GM12878 (cell line): ENCODE measurements at regions not wholly inside any gene's neighbourhood (a gene's known extent, or its start where the extent isn't known, plus 50 kb on each side); places are given as distances from the start of the nearest gene placed in this dataset.

ENCODE experiments used
- ATAC-seq: fragments of 200-7000 bp; cut with Tn5 transposase; 3 replicates; pipeline ENCODE4 v1.9.1; 2020; ENCODE audit warnings: mild to moderate bottlenecking, moderate library complexity
- BruUV-seq: library from RNA; stranded (reverse); fragments of 400-500 nt; replicated peaks from 2 replicates; lab custom pipeline; 2021; lab: Mats Ljungman, UMichigan
- CTCF ChIA-PET: fragments of 300-600 bp; sonication (Branson Sonifier 250); formaldehyde crosslinking; extraction: SDS; loops from one replicate; lab custom pipeline; 2021; ENCODE audit warnings: inconsistent platforms; lab: Yijun Ruan, JAX
- POLR2A ChIA-PET: fragments of 350-600 bp; formaldehyde crosslinking; extraction: SDS; loops from one replicate; lab custom pipeline; 2021; ENCODE audit warnings: inconsistent platforms; lab: Charles Lee
- RAD21 ChIA-PET: fragments of 300-600 bp; sonication (Branson Sonifier 250); formaldehyde crosslinking; loops from one replicate; lab custom pipeline; 2023; ENCODE audit warnings: antibody characterized with exemption; ENCODE audit not compliant: unreplicated experiment; lab: Charles Lee
- SMC1A ChIA-PET: fragments of 300-600 bp; sonication (Branson Sonifier 250); formaldehyde crosslinking; loops from one replicate; lab custom pipeline; 2023; ENCODE audit not compliant: unreplicated experiment, uncharacterized antibody; lab: Charles Lee
- DNase-seq: peaks from one replicate; pipeline ENCODE4 v3.0.0-alpha.2; 2011; ENCODE audit warnings: low read depth, low spot score
- FAIRE-seq: peaks from 3 replicates; lab custom pipeline; 2011; peaks lifted over from hg19 to GRCh38; lab: Jason Lieb, UNC
- H2AFZ ChIP-seq: 2 replicates; pipeline ENCODE4 v1.6.0; 2011; ENCODE audit warnings: low read depth, low read length, control low read depth; ENCODE audit not compliant: control insufficient read depth
- H3K27ac ChIP-seq: 2 replicates; pipeline ENCODE4 v1.5.1; 2011; ENCODE audit warnings: control low read depth; ENCODE audit not compliant: control insufficient read depth, insufficient read depth
- H3K27me3 ChIP-seq, 2 experiments: replicated peaks in 1 of 2; 2 replicates each; pipeline versions ENCODE4 v1.6.0 to v1.6.1; 2011; ENCODE audit warnings: low read length in 1 of 2; ENCODE audit not compliant: control insufficient read depth in 2 of 2, insufficient read depth in 2 of 2
- H3K36me3 ChIP-seq, 2 experiments: 2 replicates each; pipeline ENCODE4 v1.5.1; 2011; ENCODE audit warnings: low read length in 1 of 2; ENCODE audit not compliant: control insufficient read depth in 2 of 2, insufficient read depth in 2 of 2
- H3K4me1 ChIP-seq: 2 replicates; pipeline ENCODE4 v1.6.1; 2011; ENCODE audit warnings: mild to moderate bottlenecking, low read length, moderate library complexity, mixed read lengths; ENCODE audit not compliant: control insufficient read depth, insufficient read depth
- H3K4me2 ChIP-seq: 2 replicates; pipeline ENCODE4 v1.6.0; 2011; ENCODE audit warnings: control low read depth; ENCODE audit not compliant: control insufficient read depth, insufficient read depth
- H3K4me3 ChIP-seq: fragments of 200-600 bp; sonication (generic); 2 replicates; pipeline ENCODE4 v1.5.1; 2016
- H3K79me2 ChIP-seq: 2 replicates; pipeline ENCODE4 v1.6.0; 2011; ENCODE audit warnings: low read length; ENCODE audit not compliant: control insufficient read depth, insufficient read depth
- H3K9ac ChIP-seq: 2 replicates; pipeline ENCODE4 v1.8.0; 2011; ENCODE audit warnings: low read length, control low read depth, mixed read lengths; ENCODE audit not compliant: control insufficient read depth, insufficient read depth
- H3K9me3 ChIP-seq: replicated peaks from 3 replicates; pipeline ENCODE4 v1.5.1; 2011; ENCODE audit warnings: mild to moderate bottlenecking, low read length; ENCODE audit not compliant: control insufficient read depth, insufficient read depth
- H4K20me1 ChIP-seq: 2 replicates; pipeline ENCODE4 v1.6.0; 2011; ENCODE audit not compliant: control insufficient read depth, insufficient read depth
- E2F8 ChIP-seq: fragments of 450-650 bp; IDR thresholded peaks from 2 replicates; pipeline ENCODE4 v1.6.1; 2018; ENCODE audit warnings: mild to moderate bottlenecking, low read depth, moderate library complexity; ENCODE audit not compliant: partially characterized antibody
- EED ChIP-seq: sonication (generic); IDR thresholded peaks from 2 replicates; pipeline ENCODE4 v1.6.1; 2016; ENCODE audit warnings: antibody characterized with exemption, low read depth
- FOXK2 ChIP-seq: fragments of 450-650 bp; IDR thresholded peaks from 2 replicates; pipeline ENCODE4 v1.6.1; 2017; ENCODE audit warnings: mild to moderate bottlenecking, moderate library complexity
- FOXM1 ChIP-seq: IDR thresholded peaks from 2 replicates; pipeline ENCODE4 v1.6.1; 2012; ENCODE audit warnings: low read depth, mild to moderate bottlenecking, inconsistent platforms, low read length, moderate library complexity
- HDAC2 ChIP-seq: fragments of 200-600 bp; sonication (generic); IDR thresholded peaks from 2 replicates; pipeline ENCODE4 v1.6.1; 2017
- NFIC ChIP-seq: IDR thresholded peaks from 2 replicates; pipeline ENCODE4 v1.6.1; 2012; ENCODE audit warnings: low read depth, mild to moderate bottlenecking, inconsistent platforms, low read length, moderate library complexity
- NRF1 ChIP-seq: conservative IDR thresholded peaks from 2 replicates; pipeline ENCODE4 v1.6.1; 2011; ENCODE audit warnings: mild to moderate bottlenecking, low read depth, low read length, improper control_type of control experiment
- PRDM15 ChIP-seq: fragments of 450-650 bp; formaldehyde crosslinking; IDR thresholded peaks from 2 replicates; pipeline ENCODE4 v1.4.0; 2020; ENCODE audit warnings: mild to moderate bottlenecking, moderate library complexity
- ZBED1 ChIP-seq: IDR thresholded peaks from 2 replicates; pipeline ENCODE4 v1.6.1; 2016; ENCODE audit warnings: borderline replicate concordance
- ZNF592 ChIP-seq: fragments of 450-650 bp; IDR thresholded peaks from 2 replicates; pipeline ENCODE4 v1.6.1; 2017; ENCODE audit warnings: mild to moderate bottlenecking, moderate library complexity
- WGBS: methylation state at CpG from one replicate; pipeline ENCODE4 v1.1.6; 2016; ENCODE audit warnings: low lambda C conversion rate; ENCODE audit not compliant: insufficient replicate concordance, insufficient coverage; ENCODE audit errors: missing lambda C conversion rate; 5-methylcytosine and 5-hydroxymethylcytosine counted together
- in situ Hi-C: fragments of 300-500 bp; cut with MboI; formaldehyde crosslinking; loops from 9 replicates; pipeline ENCODE4 v1.14.3; 2018; ENCODE audit warnings: mixed read lengths
- intact Hi-C: fragments of 100-400 bp; cut with micrococcal nuclease; formaldehyde crosslinking; loops from one replicate; pipeline ENCODE4 v1.14.2; 2022; ENCODE audit not compliant: unreplicated experiment

- no TSS peak for BruUV-seq
- POLR2A ChIA-PET: no interaction called here
- TF ChIP-seq NRF1: no peak
- no peak for TF ChIP-seq ZNF592
- no peak for TF ChIP-seq PRDM15 (CRISPR knock-in tag)
- TF ChIP-seq HDAC2: no peak
- TF ChIP-seq FOXM1: no peak
- TF ChIP-seq ZBED1: no peak
- no peak for TF ChIP-seq FOXK2
- no peak for TF ChIP-seq NFIC
- no peak for TF ChIP-seq EED
- TF ChIP-seq E2F8: no peak
- Histone ChIP-seq H3K79me2 (no peaks in the 10 kb centered on the region), H3K4me2 (no peak overlapping the region), H3K27me3 (no peaks in the 10 kb centered on the region), H2AFZ (no peak overlapping the region), H3K4me1 (no peaks in the 10 kb centered on the region), H3K27ac (no peak overlapping the region), H3K9me3 (no peaks in the 10 kb centered on the region; the same call in 2 of the 3 replicates), H3K9ac (no peak overlapping the region), H4K20me1 (no peaks in the 10 kb centered on the region), H3K4me3 (no peak overlapping the region), H3K36me3 (no peaks in the 10 kb centered on the region)
- no peak for FAIRE-seq
- intact Hi-C loops (no loop called here), in situ Hi-C loops (no loop called here)
- WGBS: 48% methylated on average over 2 of the region's 2 CpGs
- ATAC-seq: no peak
- SMC1A ChIA-PET: interaction anchor here (0.8 to 1.4 kb wide), 2 partner anchors 46 to 50 kb away, joined by 4 read pairs; no protein-coding TSS in a partner anchor
- RAD21 ChIA-PET: no interaction called here
- DNase-seq: no peak
- CTCF ChIA-PET: interaction anchor here (0.9 to 2.2 kb wide), 2 partner anchors 50 to 165 kb away, joined by 3 to 7 read pairs; no protein-coding TSS in a partner anchor
These were observed 52.9 kb upstream of the ABCC4 start for GRCh38 chr13:95354156-95354555.
